ENCODE measurements at regions not wholly inside any gene's neighbourhood (a gene's known extent, or its start where the extent isn't known, plus 50 kb on each side); places are given as distances from the start of the nearest gene placed in this dataset.
A peak's percentile ranks its signal among the peaks of the same experiment; 100 is the strongest.

DNA sequence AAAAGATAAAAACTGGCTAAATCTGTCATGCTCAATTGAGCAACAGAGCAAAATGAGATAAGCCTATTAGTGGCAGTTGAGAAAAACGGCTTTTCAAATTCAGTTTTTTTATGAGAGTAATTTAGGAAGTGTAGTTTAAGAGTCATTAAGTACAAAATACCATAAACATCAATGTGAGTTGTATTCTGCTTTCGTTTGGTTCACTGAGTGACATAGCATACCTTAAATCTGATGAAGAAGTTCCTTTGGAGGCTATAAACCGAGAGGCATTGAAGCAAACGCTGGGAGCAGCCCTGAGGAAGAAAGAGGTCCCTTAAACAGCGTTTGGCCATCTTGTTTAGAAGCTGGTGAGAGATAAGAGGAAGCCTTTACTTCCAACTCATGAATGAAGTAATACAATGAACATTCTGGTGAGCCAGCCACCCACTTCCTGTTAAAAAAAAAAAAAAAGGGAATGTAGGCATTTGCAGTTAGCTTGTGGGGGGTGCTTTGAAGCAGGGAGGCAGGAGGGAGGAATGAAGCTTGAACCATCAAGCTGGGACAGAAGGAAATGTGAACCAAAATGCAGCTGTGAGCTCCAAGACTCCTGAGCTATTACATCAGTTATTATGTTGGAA is 132.3 kb downstream of the ZNF330 start:
- Mint-ChIP-seq H3K27ac (no peak overlapping the region), H3K9me3 (peaks cover 8% of the 10 kb centered on the region; the same call in 1 of the 2 replicates), H3K27me3 (ENCODE audit: low read depth) (no peaks in the 10 kb centered on the region; the same call in 1 of the 2 replicates), H3K4me3 (no peak overlapping the region), H3K4me1 (peaks cover 12% of the 10 kb centered on the region), H3K36me3 (no peaks in the 10 kb centered on the region)
- ATAC-seq, result peak; percentile 64
- ChIA-PET POLR2A (no interaction called here), CTCF (interaction anchor here (0.7 kb wide), 2 partner anchors 190 to 358 kb away, joined by 4 read pairs; no protein-coding TSS in a partner anchor)
- TF ChIP-seq, protein P1, sequence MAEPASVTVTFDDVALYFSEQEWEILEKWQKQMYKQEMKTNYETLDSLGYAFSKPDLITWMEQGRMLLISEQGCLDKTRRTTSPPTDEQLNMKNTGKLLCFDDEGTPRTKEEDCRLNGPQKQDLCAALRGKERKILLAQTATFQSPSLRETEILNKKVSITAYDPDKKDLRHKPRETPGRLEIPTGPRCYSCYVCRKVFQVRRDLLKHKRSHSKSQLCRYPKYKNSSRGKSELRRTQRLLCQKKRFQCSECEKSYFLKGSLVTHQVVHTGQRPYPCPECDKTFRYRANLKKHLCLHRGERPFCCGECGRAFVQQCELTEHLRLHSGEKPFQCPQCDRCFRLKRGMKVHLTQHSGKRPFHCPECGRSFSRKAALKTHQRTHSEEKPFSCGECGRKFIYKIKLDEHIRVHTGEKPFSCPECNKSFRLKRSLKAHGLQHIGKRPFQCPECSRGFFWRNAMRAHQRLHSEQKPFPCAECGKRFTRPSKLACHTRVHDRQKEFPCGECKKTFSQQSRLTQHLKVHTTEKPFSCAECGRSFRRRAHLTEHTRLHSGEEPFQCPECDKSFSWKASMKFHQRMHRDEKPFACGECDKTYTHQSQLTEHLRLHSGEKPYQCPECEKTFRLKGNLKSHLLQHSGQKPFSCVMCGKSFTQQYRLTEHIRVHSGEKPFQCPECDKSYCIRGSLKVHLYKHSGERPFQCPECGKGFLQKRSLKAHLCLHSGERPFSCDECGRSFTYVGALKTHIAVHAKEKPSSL (CRISPR knock-in tag; conservative IDR thresholded peaks at IDR 0.05), result no peak
- TF ChIP-seq, protein P2, sequence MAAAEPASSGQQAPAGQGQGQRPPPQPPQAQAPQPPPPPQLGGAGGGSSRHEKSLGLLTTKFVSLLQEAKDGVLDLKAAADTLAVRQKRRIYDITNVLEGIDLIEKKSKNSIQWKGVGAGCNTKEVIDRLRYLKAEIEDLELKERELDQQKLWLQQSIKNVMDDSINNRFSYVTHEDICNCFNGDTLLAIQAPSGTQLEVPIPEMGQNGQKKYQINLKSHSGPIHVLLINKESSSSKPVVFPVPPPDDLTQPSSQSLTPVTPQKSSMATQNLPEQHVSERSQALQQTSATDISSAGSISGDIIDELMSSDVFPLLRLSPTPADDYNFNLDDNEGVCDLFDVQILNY (CRISPR knock-in tag; IDR thresholded peaks at IDR 0.05), result no peak
- TF ChIP-seq, protein P3, sequence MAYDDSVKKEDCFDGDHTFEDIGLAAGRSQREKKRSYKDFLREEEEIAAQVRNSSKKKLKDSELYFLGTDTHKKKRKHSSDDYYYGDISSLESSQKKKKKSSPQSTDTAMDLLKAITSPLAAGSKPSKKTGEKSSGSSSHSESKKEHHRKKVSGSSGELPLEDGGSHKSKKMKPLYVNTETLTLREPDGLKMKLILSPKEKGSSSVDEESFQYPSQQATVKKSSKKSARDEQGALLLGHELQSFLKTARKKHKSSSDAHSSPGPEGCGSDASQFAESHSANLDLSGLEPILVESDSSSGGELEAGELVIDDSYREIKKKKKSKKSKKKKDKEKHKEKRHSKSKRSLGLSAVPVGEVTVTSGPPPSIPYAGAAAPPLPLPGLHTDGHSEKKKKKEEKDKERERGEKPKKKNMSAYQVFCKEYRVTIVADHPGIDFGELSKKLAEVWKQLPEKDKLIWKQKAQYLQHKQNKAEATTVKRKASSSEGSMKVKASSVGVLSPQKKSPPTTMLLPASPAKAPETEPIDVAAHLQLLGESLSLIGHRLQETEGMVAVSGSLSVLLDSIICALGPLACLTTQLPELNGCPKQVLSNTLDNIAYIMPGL (CRISPR knock-in tag; IDR thresholded peaks at IDR 0.05), result no peak
- TF ChIP-seq, protein P4, sequence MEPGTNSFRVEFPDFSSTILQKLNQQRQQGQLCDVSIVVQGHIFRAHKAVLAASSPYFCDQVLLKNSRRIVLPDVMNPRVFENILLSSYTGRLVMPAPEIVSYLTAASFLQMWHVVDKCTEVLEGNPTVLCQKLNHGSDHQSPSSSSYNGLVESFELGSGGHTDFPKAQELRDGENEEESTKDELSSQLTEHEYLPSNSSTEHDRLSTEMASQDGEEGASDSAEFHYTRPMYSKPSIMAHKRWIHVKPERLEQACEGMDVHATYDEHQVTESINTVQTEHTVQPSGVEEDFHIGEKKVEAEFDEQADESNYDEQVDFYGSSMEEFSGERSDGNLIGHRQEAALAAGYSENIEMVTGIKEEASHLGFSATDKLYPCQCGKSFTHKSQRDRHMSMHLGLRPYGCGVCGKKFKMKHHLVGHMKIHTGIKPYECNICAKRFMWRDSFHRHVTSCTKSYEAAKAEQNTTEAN (CRISPR knock-in tag; IDR thresholded peaks at IDR 0.05), result no peak
- TF ChIP-seq KAT7 (CRISPR knock-in tag; IDR thresholded peaks at IDR 0.05; ENCODE audit: borderline replicate concordance), result no peak
- no peak for TF ChIP-seq ZNF671 (CRISPR knock-in tag; IDR thresholded peaks at IDR 0.05)
- no peak for TF ChIP-seq ZNF232 (CRISPR knock-in tag; IDR thresholded peaks at IDR 0.05)
- TF ChIP-seq ZNF396 (CRISPR knock-in tag; IDR thresholded peaks at IDR 0.05; ENCODE audit: borderline replicate concordance), result no peak
- TF ChIP-seq HMGA2 (CRISPR knock-in tag; IDR thresholded peaks at IDR 0.05), result no peak
- no peak for TF ChIP-seq JUN (CRISPR knock-in tag; IDR thresholded peaks at IDR 0.05)
- no peak for TF ChIP-seq CREB1 (CRISPR knock-in tag; IDR thresholded peaks at IDR 0.05)
- TF ChIP-seq ZNF423 (CRISPR knock-in tag; IDR thresholded peaks at IDR 0.05), result no peak
- no peak for TF ChIP-seq MYBL2 (CRISPR knock-in tag; IDR thresholded peaks at IDR 0.05)
- TF ChIP-seq, protein P5, sequence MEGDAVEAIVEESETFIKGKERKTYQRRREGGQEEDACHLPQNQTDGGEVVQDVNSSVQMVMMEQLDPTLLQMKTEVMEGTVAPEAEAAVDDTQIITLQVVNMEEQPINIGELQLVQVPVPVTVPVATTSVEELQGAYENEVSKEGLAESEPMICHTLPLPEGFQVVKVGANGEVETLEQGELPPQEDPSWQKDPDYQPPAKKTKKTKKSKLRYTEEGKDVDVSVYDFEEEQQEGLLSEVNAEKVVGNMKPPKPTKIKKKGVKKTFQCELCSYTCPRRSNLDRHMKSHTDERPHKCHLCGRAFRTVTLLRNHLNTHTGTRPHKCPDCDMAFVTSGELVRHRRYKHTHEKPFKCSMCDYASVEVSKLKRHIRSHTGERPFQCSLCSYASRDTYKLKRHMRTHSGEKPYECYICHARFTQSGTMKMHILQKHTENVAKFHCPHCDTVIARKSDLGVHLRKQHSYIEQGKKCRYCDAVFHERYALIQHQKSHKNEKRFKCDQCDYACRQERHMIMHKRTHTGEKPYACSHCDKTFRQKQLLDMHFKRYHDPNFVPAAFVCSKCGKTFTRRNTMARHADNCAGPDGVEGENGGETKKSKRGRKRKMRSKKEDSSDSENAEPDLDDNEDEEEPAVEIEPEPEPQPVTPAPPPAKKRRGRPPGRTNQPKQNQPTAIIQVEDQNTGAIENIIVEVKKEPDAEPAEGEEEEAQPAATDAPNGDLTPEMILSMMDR (IDR thresholded peaks at IDR 0.05), result no peak
- TF ChIP-seq NR3C1 (CRISPR knock-in tag; conservative IDR thresholded peaks at IDR 0.05; ENCODE audit: low read depth), result no peak
- TF ChIP-seq, protein P6, sequence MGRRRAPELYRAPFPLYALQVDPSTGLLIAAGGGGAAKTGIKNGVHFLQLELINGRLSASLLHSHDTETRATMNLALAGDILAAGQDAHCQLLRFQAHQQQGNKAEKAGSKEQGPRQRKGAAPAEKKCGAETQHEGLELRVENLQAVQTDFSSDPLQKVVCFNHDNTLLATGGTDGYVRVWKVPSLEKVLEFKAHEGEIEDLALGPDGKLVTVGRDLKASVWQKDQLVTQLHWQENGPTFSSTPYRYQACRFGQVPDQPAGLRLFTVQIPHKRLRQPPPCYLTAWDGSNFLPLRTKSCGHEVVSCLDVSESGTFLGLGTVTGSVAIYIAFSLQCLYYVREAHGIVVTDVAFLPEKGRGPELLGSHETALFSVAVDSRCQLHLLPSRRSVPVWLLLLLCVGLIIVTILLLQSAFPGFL (CRISPR knock-in tag; IDR thresholded peaks at IDR 0.05; ENCODE audit: borderline replicate concordance), result no peak
- DNase-seq (ENCODE audit: low spot score), result no peak

Measured in WTC11 (cell line).